ENCODE measurements at regions not wholly inside any gene's neighbourhood (a gene's known extent, or its start where the extent isn't known, plus 50 kb on each side); places are given as distances from the start of the nearest gene placed in this dataset.

GRCh38 chr12:73935817-73936216, 601.8 kb upstream of the ATXN7L3B start:
- Histone ChIP-seq H3K79me2 (ENCODE audit: control insufficient read depth, low read length) (no peaks in the 10 kb centered on the region), H3F3A (ENCODE audit: control insufficient read depth, insufficient read depth) (no peaks in the 10 kb centered on the region), H3K36me3 (ENCODE audit: control insufficient read depth, low read length) (no peaks in the 10 kb centered on the region), H3K4me2 (ENCODE audit: low read length) (no peak overlapping the region), H3K9me2 (replicated peaks; ENCODE audit: control insufficient read depth, low read length) (no peaks in the 10 kb centered on the region), H3K4me3 (ENCODE audit: low read length) (no peak overlapping the region), H3K27ac (ENCODE audit: low read depth, low read length) (no peak overlapping the region), H3K4me1 (ENCODE audit: control insufficient read depth, low read length) (no peaks in the 10 kb centered on the region), H3K9me3 (ENCODE audit: control insufficient read depth, insufficient read depth, low read length) (no peaks in the 10 kb centered on the region), H4K20me1 (ENCODE audit: control insufficient read depth, insufficient read depth, low read depth, low read length) (no peaks in the 10 kb centered on the region), H3K27me3 (ENCODE audit: control insufficient read depth, low read length) (no peaks in the 10 kb centered on the region)
- TF ChIP-seq CTCF (IDR thresholded peaks at IDR 0.05; ENCODE audit: low read depth, low read length, poor library complexity, severe bottlenecking) (peak; percentile 25), EZH2phosphoT487 (IDR thresholded peaks at IDR 0.05; ENCODE audit: borderline replicate concordance, low read length) (no peak)

- no peaks in the 10 kb centered on the region for H3K79me2 ChIP-seq (ENCODE audit: control insufficient read depth, low read length)
- H3K27me3 ChIP-seq (ENCODE audit: control insufficient read depth, low read length) = no peaks in the 10 kb centered on the region
- H4K20me1 ChIP-seq (ENCODE audit: control insufficient read depth, insufficient read depth, low read depth, low read length) = no peaks in the 10 kb centered on the region
- no peak overlapping the region for H3K4me3 ChIP-seq (ENCODE audit: low read length)
- H3K9me2 ChIP-seq (replicated peaks; ENCODE audit: control insufficient read depth, low read length) = no peaks in the 10 kb centered on the region
- no peak overlapping the region for H3K4me2 ChIP-seq (ENCODE audit: low read length)
- TF ChIP-seq CTCF (IDR thresholded peaks at IDR 0.05; ENCODE audit: low read depth, low read length, poor library complexity, severe bottlenecking) (no peak), EZH2phosphoT487 (IDR thresholded peaks at IDR 0.05; ENCODE audit: borderline replicate concordance, low read length) (no peak)
- no peaks in the 10 kb centered on the region for H3K9me3 ChIP-seq (ENCODE audit: control insufficient read depth, insufficient read depth, low read length)
- H3F3A ChIP-seq (ENCODE audit: control insufficient read depth, insufficient read depth) = no peaks in the 10 kb centered on the region
- no peaks in the 10 kb centered on the region for H3K36me3 ChIP-seq (ENCODE audit: control insufficient read depth, low read length)
- no peaks in the 10 kb centered on the region for H3K4me1 ChIP-seq (ENCODE audit: control insufficient read depth, low read length)
- no peak overlapping the region for H3K27ac ChIP-seq (ENCODE audit: low read depth, low read length)
Measured at GRCh38 chr12:73947326-73948026, 590.2 kb upstream of the ATXN7L3B start.

GRCh38 chr12:73950507-73950906, 587.1 kb upstream of the ATXN7L3B start:
- Histone ChIP-seq H3K36me3 (ENCODE audit: control insufficient read depth, low read length) (no peaks in the 10 kb centered on the region), H4K20me1 (ENCODE audit: control insufficient read depth, insufficient read depth, low read depth, low read length) (no peaks in the 10 kb centered on the region), H3K4me2 (ENCODE audit: low read length) (no peak overlapping the region), H3K27me3 (ENCODE audit: control insufficient read depth, low read length) (no peaks in the 10 kb centered on the region), H3K4me1 (ENCODE audit: control insufficient read depth, low read length) (no peaks in the 10 kb centered on the region), H3K4me3 (ENCODE audit: low read length) (no peak overlapping the region), H3K9me3 (ENCODE audit: control insufficient read depth, insufficient read depth, low read length) (no peaks in the 10 kb centered on the region), H3K79me2 (ENCODE audit: control insufficient read depth, low read length) (no peaks in the 10 kb centered on the region), H3K27ac (ENCODE audit: low read depth, low read length) (no peak overlapping the region), H3K9me2 (replicated peaks; ENCODE audit: control insufficient read depth, low read length) (no peaks in the 10 kb centered on the region), H3F3A (ENCODE audit: control insufficient read depth, insufficient read depth) (no peaks in the 10 kb centered on the region)
- TF ChIP-seq EZH2phosphoT487 (IDR thresholded peaks at IDR 0.05; ENCODE audit: borderline replicate concordance, low read length) (no peak), CTCF (IDR thresholded peaks at IDR 0.05; ENCODE audit: low read depth, low read length, poor library complexity, severe bottlenecking) (no peak)

All from DOHH2 (cell line).